Fibroblast of the aortic adventitia (primary cell): ENCODE measurements at regions not wholly inside any gene's neighbourhood (a gene's known extent, or its start where the extent isn't known, plus 50 kb on each side); places are given as distances from the start of the nearest gene placed in this dataset.

ENCODE experiments used
- DNase-seq: peaks from one replicate; pipeline ENCODE4 v3.0.0-alpha.2; 2010; ENCODE audit warnings: low read depth
- H3K4me3 ChIP-seq: 2 replicates; pipeline ENCODE4 v1.5.1; 2011; ENCODE audit warnings: low read depth, mild to moderate bottlenecking, control low read depth, low read length, moderate library complexity
- CTCF ChIP-seq: IDR thresholded peaks from 2 replicates; pipeline ENCODE4 v1.5.1; 2011; ENCODE audit warnings: mild to moderate bottlenecking, low read length, control low read depth, inconsistent platforms; ENCODE audit not compliant: insufficient read depth

DNA sequence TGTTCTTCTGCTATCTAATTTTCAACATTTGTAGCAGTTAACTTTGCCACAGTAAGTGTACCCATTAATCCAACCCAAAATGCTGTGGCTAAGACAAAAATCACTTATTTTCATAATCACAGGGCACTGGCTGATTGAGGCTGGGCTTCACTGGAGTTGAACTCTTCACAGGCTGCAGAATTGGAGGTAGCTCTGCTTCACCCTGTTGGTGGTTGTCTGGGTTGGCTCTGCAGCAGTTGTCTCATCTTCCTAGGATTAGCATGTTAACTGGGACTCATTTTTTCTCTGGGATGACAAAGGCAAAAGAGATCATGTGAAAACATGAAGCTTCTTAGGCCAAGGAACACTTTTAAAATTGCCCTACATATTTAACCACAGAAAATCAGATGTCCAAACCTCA is 518.9 kb downstream of the TLR4 start:
- no peak for DNase-seq
- no peak for TF ChIP-seq CTCF

GRCh38 chr9:118230329-118230728 is 526.1 kb downstream of the TLR4 start:
- DNase-seq: no peak
- H3K4me3 ChIP-seq: no peak overlapping the region
- TF ChIP-seq CTCF: no peak

More for the DNA sequence above, 518.9 kb downstream of the TLR4 start:
- H3K4me3 ChIP-seq: no peak overlapping the region

DNA sequence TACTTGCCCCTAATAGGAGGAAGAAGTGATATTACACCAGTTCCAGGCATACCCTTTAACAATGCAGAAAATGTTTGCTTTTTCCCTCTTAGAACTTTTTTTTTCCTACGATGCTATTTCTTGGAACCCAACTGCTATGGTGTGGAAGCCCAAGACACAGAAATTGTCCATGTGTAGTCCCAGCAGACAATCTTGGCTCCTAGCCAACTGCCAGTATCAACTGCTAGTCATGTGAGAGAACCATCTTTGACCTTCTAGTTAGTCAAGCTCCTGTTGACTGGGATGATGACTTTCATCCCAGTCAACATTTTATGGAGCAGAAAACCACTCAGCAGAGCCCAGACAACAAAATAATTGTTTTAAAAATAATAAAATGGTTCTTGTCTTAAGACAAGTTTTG is 532.4 kb downstream of the TLR4 start:
- no peak for DNase-seq
- no peak for TF ChIP-seq CTCF
- H3K4me3 ChIP-seq: no peak overlapping the region

GRCh38 chr9:118238139-118238538 is 533.9 kb downstream of the TLR4 start:
- no peak for TF ChIP-seq CTCF
- DNase-seq: no peak
- no peak overlapping the region for H3K4me3 ChIP-seq

DNA sequence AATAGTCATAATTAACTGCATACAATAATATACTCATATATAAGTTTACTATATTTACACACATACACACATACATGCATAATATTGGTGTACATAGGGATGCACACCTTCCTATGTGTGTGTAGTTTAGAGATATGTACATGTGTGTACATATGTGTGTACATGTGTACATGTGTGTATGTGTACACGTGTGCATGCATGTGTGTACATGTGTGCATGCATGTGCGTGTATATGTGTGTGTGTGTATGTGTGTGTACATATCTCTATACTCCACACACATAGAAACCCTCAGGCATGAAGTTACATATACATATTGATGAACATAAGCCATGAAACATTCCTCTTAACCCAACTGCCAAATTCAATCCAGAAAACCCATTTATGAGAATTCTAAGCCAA is 547.8 kb downstream of the TLR4 start:
- no peak for TF ChIP-seq CTCF
- DNase-seq: no peak
- no peak overlapping the region for H3K4me3 ChIP-seq

- H3K4me3 ChIP-seq: no peak overlapping the region
- no peak for DNase-seq
- no peak for TF ChIP-seq CTCF
These were observed 558.0 kb downstream of the TLR4 start for GRCh38 chr9:118262191-118262590.

GRCh38 chr9:118263949-118264348 is 559.7 kb downstream of the TLR4 start:
- no peak for DNase-seq
- no peak for TF ChIP-seq CTCF
- no peak overlapping the region for H3K4me3 ChIP-seq
